ACC112 (cell line): ENCODE measurements at regions not wholly inside any gene's neighbourhood (a gene's known extent, or its start where the extent isn't known, plus 50 kb on each side); places are given as distances from the start of the nearest gene placed in this dataset.
A peak's percentile ranks its signal among the peaks of the same experiment; 100 is the strongest.

Experiments used
- H2AFZ ChIP-seq: fragments of 200-600 bp; sonication (generic); one replicate; pipeline ENCODE4 v1.6.0; 2017; ENCODE audit warnings: antibody characterized with exemption, low read length; ENCODE audit not compliant: unreplicated experiment
- H3K27ac ChIP-seq: fragments of 200-600 bp; sonication (generic); 2 replicates; pipeline ENCODE4 v1.5.1; 2014; ENCODE audit warnings: low read depth, mild to moderate bottlenecking, antibody characterized with exemption, low read length, moderate library complexity
- H3K27me3 ChIP-seq: fragments of 200-600 bp; sonication (generic); 2 replicates; pipeline ENCODE4 v1.6.1; 2014; ENCODE audit warnings: mild to moderate bottlenecking, antibody characterized with exemption, low read length, moderate library complexity, mixed read lengths; ENCODE audit not compliant: insufficient read depth
- H3K36me3 ChIP-seq: fragments of 200-600 bp; sonication (generic); 2 replicates; pipeline ENCODE4 v1.6.1; 2016; ENCODE audit warnings: mild to moderate bottlenecking, antibody characterized with exemption, low read length, moderate library complexity, mixed read lengths; ENCODE audit not compliant: insufficient read depth
- H3K4me1 ChIP-seq: fragments of 200-600 bp; sonication (generic); one replicate; pipeline ENCODE4 v1.6.1; 2016; ENCODE audit warnings: low read length, mixed read lengths; ENCODE audit not compliant: insufficient read depth, unreplicated experiment, control insufficient read depth
- H3K4me3 ChIP-seq: fragments of 200-600 bp; sonication (generic); 2 replicates; pipeline ENCODE4 v1.5.1; 2014; ENCODE audit warnings: mild to moderate bottlenecking, low read depth, low read length
- H3K79me2 ChIP-seq: fragments of 200-600 bp; sonication (generic); one replicate; pipeline ENCODE4 v1.6.0; 2016; ENCODE audit warnings: low read length; ENCODE audit not compliant: control insufficient read depth, unreplicated experiment, insufficient read depth

DNA sequence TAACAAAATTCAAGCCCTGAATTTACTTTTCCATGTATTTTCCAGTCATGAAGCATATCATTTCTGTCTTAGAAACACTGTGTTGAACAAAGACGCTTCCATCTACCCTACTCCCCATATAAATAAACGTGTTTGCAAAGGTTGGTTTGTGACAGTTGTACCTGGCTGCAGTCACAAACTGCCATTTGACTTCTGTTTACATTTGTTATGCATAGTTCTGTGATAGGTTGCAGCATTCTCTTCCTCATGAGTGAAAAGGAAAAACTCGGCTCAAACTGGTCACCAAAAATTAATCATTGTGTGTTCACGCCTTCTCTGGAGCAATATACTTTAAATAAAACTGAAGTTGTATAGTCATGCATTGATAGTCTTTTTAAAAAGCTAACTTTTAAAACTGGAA lies 69.3 kb upstream of the MOCS2 start:
- Histone ChIP-seq H3K4me3 (no peak overlapping the region), H3K36me3 (no peaks in the 10 kb centered on the region), H3K4me1 (no peaks in the 10 kb centered on the region), H3K79me2 (no peaks in the 10 kb centered on the region), H3K27me3 (no peaks in the 10 kb centered on the region), H3K27ac (no peak overlapping the region), H2AFZ (no peak overlapping the region)

DNA sequence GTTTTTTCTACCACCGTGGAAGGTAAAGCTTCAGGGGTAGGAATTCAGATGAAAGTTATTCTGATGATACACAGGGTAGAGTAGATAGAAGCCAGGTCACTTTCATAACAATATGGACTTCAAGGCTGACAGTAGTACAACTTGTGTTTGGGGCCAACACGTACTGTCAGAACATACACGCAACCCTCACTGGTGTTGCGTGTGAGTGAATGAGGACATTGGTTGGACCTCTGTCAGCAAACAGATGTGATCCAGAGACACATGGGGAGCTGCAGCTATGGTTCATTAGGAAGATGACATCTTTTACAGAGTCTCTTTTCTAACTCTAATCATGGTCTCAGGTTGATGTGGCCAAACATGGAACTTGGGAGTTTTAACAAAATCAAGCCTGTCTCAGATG lies 70.1 kb upstream of the MOCS2 start:
- H3K36me3 ChIP-seq = no peaks in the 10 kb centered on the region
- no peaks in the 10 kb centered on the region for H3K4me1 ChIP-seq
- no peak overlapping the region for H3K4me3 ChIP-seq
- H3K27ac ChIP-seq = no peak overlapping the region
- no peaks in the 10 kb centered on the region for H3K79me2 ChIP-seq
- H2AFZ ChIP-seq = no peak overlapping the region
- no peaks in the 10 kb centered on the region for H3K27me3 ChIP-seq

- Histone ChIP-seq H3K4me1 (no peaks in the 10 kb centered on the region), H3K4me3 (no peak overlapping the region), H3K27ac (no peak overlapping the region), H3K79me2 (no peaks in the 10 kb centered on the region), H3K27me3 (no peaks in the 10 kb centered on the region), H2AFZ (no peak overlapping the region), H3K36me3 (no peaks in the 10 kb centered on the region)
Observed at GRCh38 chr5:53180538-53180937, 71.0 kb upstream of the MOCS2 start.

- no peaks in the 10 kb centered on the region for H3K4me1 ChIP-seq
- no peak overlapping the region for H3K27ac ChIP-seq
- no peaks in the 10 kb centered on the region for H3K27me3 ChIP-seq
- no peak overlapping the region for H3K4me3 ChIP-seq
- H3K36me3 ChIP-seq = no peaks in the 10 kb centered on the region
- H2AFZ ChIP-seq = no peak overlapping the region
- H3K79me2 ChIP-seq = no peaks in the 10 kb centered on the region
Observed at GRCh38 chr5:53180991-53181390, 71.4 kb upstream of the MOCS2 start.

- Histone ChIP-seq H3K27me3 (no peaks in the 10 kb centered on the region), H3K4me3 (no peak overlapping the region), H3K4me1 (no peaks in the 10 kb centered on the region), H2AFZ (no peak overlapping the region), H3K36me3 (no peaks in the 10 kb centered on the region), H3K27ac (no peak overlapping the region), H3K79me2 (no peaks in the 10 kb centered on the region)
Observed at GRCh38 chr5:53183880-53184279, 74.3 kb upstream of the MOCS2 start.

DNA sequence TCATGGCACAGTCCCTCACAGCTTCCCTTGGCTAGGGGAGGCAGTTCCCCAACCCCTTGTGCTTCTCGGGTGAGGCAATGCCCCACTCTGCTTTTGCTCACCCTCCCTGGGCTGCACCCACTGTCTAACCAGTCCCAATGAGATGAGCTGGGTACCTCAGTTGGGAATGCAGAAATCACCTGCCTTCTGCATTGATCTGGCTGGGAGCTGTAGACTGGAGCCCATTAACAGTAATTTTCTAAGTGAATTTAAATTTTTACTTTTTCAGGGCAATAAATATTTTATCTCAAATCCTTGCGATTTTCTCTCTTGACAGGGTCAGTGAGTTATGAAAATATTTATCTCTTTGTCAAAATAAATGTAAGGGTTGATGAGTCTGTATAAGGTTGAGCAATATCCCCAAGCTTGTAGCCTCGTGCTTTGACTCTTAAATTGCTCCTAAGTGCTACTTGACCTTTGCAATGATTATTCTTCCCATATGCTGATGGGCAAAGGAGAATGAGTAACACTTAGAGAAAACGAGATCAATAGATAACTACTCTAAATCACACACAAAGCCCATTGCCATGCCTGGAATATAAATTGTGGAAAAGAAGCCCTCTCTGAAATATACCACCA lies 82.1 kb upstream of the MOCS2 start:
- no peaks in the 10 kb centered on the region for H3K79me2 ChIP-seq
- no peak overlapping the region for H3K4me3 ChIP-seq
- no peaks in the 10 kb centered on the region for H3K36me3 ChIP-seq
- peaks cover 27% of the 10 kb centered on the region for H3K4me1 ChIP-seq
- H2AFZ ChIP-seq = no peak overlapping the region
- no peak overlapping the region for H3K27ac ChIP-seq
- H3K27me3 ChIP-seq = no peaks in the 10 kb centered on the region

GRCh38 chr5:53194086-53194485 lies 84.5 kb upstream of the MOCS2 start:
- no peaks in the 10 kb centered on the region for H3K36me3 ChIP-seq
- no peaks in the 10 kb centered on the region for H3K27me3 ChIP-seq
- peaks cover 27% of the 10 kb centered on the region for H3K4me1 ChIP-seq
- peak overlapping the region; percentile 19 for H2AFZ ChIP-seq
- H3K27ac ChIP-seq = no peak overlapping the region
- H3K79me2 ChIP-seq = no peaks in the 10 kb centered on the region
- peak overlapping the region; percentile 53 for H3K4me3 ChIP-seq

DNA sequence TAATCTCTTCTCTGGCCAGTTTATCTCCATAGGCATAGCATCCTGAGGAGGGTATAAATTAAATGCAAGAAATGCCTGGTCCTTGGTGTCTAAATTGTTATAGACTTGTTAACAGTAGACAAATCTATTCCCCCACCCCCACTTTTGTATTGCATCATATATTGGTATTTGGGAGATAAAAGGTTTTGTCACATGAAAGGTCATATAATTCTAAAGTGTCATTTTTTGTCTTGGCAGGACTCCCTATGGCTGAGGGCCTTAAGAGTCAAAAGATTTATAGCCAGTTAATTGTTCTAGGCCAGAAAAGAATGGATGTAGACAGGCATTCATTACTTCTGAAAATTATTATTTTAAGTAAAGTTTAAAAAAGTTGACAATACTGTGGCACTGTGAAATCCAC lies 90.3 kb upstream of the MOCS2 start:
- no peak overlapping the region for H3K4me3 ChIP-seq
- no peaks in the 10 kb centered on the region for H3K27me3 ChIP-seq
- no peak overlapping the region for H2AFZ ChIP-seq
- H3K27ac ChIP-seq = no peak overlapping the region
- peaks cover under 1% of the 10 kb centered on the region for H3K4me1 ChIP-seq
- no peaks in the 10 kb centered on the region for H3K36me3 ChIP-seq
- no peaks in the 10 kb centered on the region for H3K79me2 ChIP-seq

DNA sequence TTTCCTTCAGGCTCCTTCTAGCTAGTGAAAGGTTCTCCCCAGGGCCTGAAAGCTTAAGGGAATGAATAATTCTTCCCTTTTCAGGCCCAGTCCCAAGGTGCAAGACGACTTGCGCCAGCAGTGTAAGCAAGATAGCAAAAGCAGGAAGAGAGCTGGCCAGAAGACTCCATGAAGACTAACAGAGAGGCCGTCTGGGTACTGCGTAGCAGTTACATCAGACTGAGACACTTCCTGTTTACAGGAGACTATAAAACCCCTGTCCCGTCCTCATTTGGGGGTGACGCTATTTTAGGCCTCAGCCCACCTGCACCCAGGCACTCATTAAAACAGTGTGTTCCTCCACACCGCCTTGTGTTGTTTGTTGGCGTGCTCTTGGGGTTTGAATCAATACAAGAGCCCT lies 90.7 kb upstream of the MOCS2 start:
- no peaks in the 10 kb centered on the region for H3K79me2 ChIP-seq

GRCh38 chr5:53201746-53202145 lies 92.2 kb upstream of the MOCS2 start:
- no peaks in the 10 kb centered on the region for H3K36me3 ChIP-seq
- H3K27me3 ChIP-seq = no peaks in the 10 kb centered on the region
- H2AFZ ChIP-seq = no peak overlapping the region
- H3K4me1 ChIP-seq = no peaks in the 10 kb centered on the region
- H3K27ac ChIP-seq = no peak overlapping the region
- no peaks in the 10 kb centered on the region for H3K79me2 ChIP-seq
- no peak overlapping the region for H3K4me3 ChIP-seq

More for the DNA sequence above, 90.7 kb upstream of the MOCS2 start:
- no peaks in the 10 kb centered on the region for H3K27me3 ChIP-seq
- H3K27ac ChIP-seq = no peak overlapping the region
- H3K4me1 ChIP-seq = no peaks in the 10 kb centered on the region
- no peak overlapping the region for H2AFZ ChIP-seq
- no peak overlapping the region for H3K4me3 ChIP-seq
- H3K36me3 ChIP-seq = no peaks in the 10 kb centered on the region

DNA sequence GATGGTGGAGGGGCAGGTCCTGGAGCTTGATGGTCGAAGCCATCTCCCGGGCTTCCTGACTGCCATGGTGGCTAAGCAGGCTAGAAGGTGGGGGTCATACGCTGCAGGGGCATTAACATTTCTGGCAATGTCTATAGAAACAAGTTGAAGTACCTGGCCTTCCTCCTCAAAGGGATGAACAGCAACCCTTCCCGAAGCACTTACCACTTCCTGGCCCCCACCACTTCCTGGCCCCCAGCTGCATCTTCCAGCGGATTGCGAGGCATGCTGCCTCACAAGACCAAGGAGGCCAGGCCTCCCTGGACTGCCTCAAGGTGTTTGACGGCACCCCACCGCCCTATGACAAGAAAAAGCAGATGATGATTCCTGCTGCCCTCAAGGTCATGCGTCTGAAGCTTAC lies 97.0 kb upstream of the MOCS2 start:
- H3K4me1 ChIP-seq = peaks cover 6% of the 10 kb centered on the region
- H3K4me3 ChIP-seq = no peak overlapping the region
- no peak overlapping the region for H2AFZ ChIP-seq
- H3K27me3 ChIP-seq = no peaks in the 10 kb centered on the region
- no peaks in the 10 kb centered on the region for H3K79me2 ChIP-seq
- no peaks in the 10 kb centered on the region for H3K36me3 ChIP-seq
- H3K27ac ChIP-seq = no peak overlapping the region
